ENCODE measurements at regions not wholly inside any gene's neighbourhood (a gene's known extent, or its start where the extent isn't known, plus 50 kb on each side); places are given as distances from the start of the nearest gene placed in this dataset.

DNA sequence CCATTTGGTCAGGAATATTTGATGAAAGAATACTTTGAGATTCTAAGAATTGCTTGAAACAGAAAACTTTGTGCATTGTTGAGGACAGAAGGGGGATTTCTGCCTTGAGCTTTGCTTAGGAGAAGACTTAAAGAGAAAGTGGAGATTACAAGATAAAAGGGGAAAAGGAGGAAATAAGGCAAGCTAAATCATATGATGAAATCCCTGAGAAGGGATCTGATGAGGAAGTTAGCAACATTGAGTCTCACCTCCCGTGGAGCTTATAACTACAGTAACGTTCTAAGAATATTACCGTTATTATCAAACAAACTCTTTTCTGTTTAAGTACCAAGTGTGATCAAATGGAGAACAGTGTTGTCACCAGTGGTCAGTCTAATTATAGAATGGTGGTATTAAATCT is 414.7 kb upstream of the NAALADL2 start:
- TF ChIP-seq POLR2AphosphoS5 (IDR thresholded peaks at IDR 0.05; ENCODE audit: insufficient read depth, low read depth, low read length) (no peak), POLR2A (IDR thresholded peaks at IDR 0.05; ENCODE audit: low read depth, low read length) (no peak), EZH2 (IDR thresholded peaks at IDR 0.05; ENCODE audit: borderline replicate concordance, low read depth, low read length, severe bottlenecking) (no peak), FOS (IDR thresholded peaks at IDR 0.05; ENCODE audit: borderline replicate concordance, insufficient read depth, low read length) (no peak)
- TF ChIP-seq, protein P1, sequence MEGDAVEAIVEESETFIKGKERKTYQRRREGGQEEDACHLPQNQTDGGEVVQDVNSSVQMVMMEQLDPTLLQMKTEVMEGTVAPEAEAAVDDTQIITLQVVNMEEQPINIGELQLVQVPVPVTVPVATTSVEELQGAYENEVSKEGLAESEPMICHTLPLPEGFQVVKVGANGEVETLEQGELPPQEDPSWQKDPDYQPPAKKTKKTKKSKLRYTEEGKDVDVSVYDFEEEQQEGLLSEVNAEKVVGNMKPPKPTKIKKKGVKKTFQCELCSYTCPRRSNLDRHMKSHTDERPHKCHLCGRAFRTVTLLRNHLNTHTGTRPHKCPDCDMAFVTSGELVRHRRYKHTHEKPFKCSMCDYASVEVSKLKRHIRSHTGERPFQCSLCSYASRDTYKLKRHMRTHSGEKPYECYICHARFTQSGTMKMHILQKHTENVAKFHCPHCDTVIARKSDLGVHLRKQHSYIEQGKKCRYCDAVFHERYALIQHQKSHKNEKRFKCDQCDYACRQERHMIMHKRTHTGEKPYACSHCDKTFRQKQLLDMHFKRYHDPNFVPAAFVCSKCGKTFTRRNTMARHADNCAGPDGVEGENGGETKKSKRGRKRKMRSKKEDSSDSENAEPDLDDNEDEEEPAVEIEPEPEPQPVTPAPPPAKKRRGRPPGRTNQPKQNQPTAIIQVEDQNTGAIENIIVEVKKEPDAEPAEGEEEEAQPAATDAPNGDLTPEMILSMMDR (IDR thresholded peaks at IDR 0.05; ENCODE audit: extremely low read depth in 1 of 2, insufficient read depth in 1 of 2, low read depth in 1 of 2, low read length in 2 of 2), result no peak
- TF ChIP-seq, protein P2, sequence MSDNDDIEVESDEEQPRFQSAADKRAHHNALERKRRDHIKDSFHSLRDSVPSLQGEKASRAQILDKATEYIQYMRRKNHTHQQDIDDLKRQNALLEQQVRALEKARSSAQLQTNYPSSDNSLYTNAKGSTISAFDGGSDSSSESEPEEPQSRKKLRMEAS (IDR thresholded peaks at IDR 0.05; ENCODE audit: insufficient read depth, insufficient read length), result no peak

All from endothelial cell of umbilical vein (primary cell).